ENCODE measurements at regions not wholly inside any gene's neighbourhood (a gene's known extent, or its start where the extent isn't known, plus 50 kb on each side); places are given as distances from the start of the nearest gene placed in this dataset.
"Not testable (repeated sequence)": the region's sequence is repeated elsewhere in the genome, so short reads cannot be mapped to it uniquely, and the experiment has no call there.

- DNase-seq (ENCODE audit: low read depth in 2 of 3, low spot score in 2 of 3): no peak
Observed at GRCh38 chrX:73963682-73964081, 111.2 kb upstream of the XIST start.

GRCh38 chrX:73962948-73963347 is 110.4 kb upstream of the XIST start:
- DNase-seq (ENCODE audit: low read depth in 2 of 3, low spot score in 2 of 3): no peak

- not testable (repeated sequence) for DNase-seq (ENCODE audit: low read depth in 2 of 3, low spot score in 2 of 3)
Observed at GRCh38 chrX:73961867-73962266, 109.4 kb upstream of the XIST start.

- DNase-seq (ENCODE audit: low read depth in 2 of 3, low spot score in 2 of 3): no peak
Observed at GRCh38 chrX:73944563-73944908, 92.0 kb upstream of the XIST start.

GRCh38 chrX:73943693-73944562 is 91.4 kb upstream of the XIST start:
- peak; percentile 52 to 81 (median 62) for DNase-seq (ENCODE audit: low read depth in 2 of 3, low spot score in 2 of 3)

GRCh38 chrX:73940893-73941470 is 88.5 kb upstream of the XIST start:
- DNase-seq (ENCODE audit: low read depth in 2 of 3, low spot score in 2 of 3): no peak

GRCh38 chrX:73937843-73938242 is 85.3 kb upstream of the XIST start:
- not testable (repeated sequence) for DNase-seq (ENCODE audit: low read depth in 2 of 3, low spot score in 2 of 3)

- no peak for DNase-seq (ENCODE audit: low read depth in 2 of 3, low spot score in 2 of 3)
Observed at GRCh38 chrX:73932522-73932921, 80.0 kb upstream of the XIST start.

- no peak for DNase-seq (ENCODE audit: low read depth in 2 of 3, low spot score in 2 of 3)
Observed at GRCh38 chrX:73930300-73930699, 77.8 kb upstream of the XIST start.

- DNase-seq (ENCODE audit: low read depth in 2 of 3, low spot score in 2 of 3): no peak
Observed at GRCh38 chrX:73922856-73923455, 70.4 kb upstream of the XIST start.

GRCh38 chrX:73916931-73917667 is 64.6 kb upstream of the XIST start:
- DNase-seq (ENCODE audit: low read depth in 2 of 3, low spot score in 2 of 3): no peak

GRCh38 chrX:73916489-73916888 is 64.0 kb upstream of the XIST start:
- no peak for DNase-seq (ENCODE audit: low read depth in 2 of 3, low spot score in 2 of 3)

- not testable (repeated sequence) for DNase-seq (ENCODE audit: low read depth in 2 of 3, low spot score in 2 of 3)
Observed at GRCh38 chrX:73914792-73915191, 62.3 kb upstream of the XIST start.

GRCh38 chrX:73913580-73913979 is 61.1 kb upstream of the XIST start:
- no peak for DNase-seq (ENCODE audit: low read depth in 2 of 3, low spot score in 2 of 3)

GRCh38 chrX:73911946-73912345 is 59.4 kb upstream of the XIST start:
- DNase-seq (ENCODE audit: low read depth in 2 of 3, low spot score in 2 of 3): not testable (repeated sequence)

- not testable (repeated sequence) for DNase-seq (ENCODE audit: low read depth in 2 of 3, low spot score in 2 of 3)
Observed at GRCh38 chrX:73905749-73906374, 53.3 kb upstream of the XIST start.

GRCh38 chrX:73903941-73904340 is 51.4 kb upstream of the XIST start:
- DNase-seq (ENCODE audit: low read depth in 2 of 3, low spot score in 2 of 3): no peak

Measured in activated CD8-positive, alpha-beta memory T cell treated with anti-CD3 and anti-CD28 coated beads for 48 hours (primary cell).